ENCODE measurements at regions not wholly inside any gene's neighbourhood (a gene's known extent, or its start where the extent isn't known, plus 50 kb on each side); places are given as distances from the start of the nearest gene placed in this dataset.
A peak's percentile ranks its signal among the peaks of the same experiment; 100 is the strongest.

GRCh38 chr20:22268675-22269074 lies 315.7 kb downstream of the FOXA2 start:
- DNase-seq (ENCODE audit: low read depth), result no peak
- H3K4me3 ChIP-seq (replicated peaks; ENCODE audit: low read depth, low read length), result no peak overlapping the region
- TF ChIP-seq CTCF (IDR thresholded peaks at IDR 0.05; ENCODE audit: low read length, missing control alignments), result no peak

GRCh38 chr20:22264917-22265316 lies 319.5 kb downstream of the FOXA2 start:
- no peak overlapping the region for H3K4me3 ChIP-seq (replicated peaks; ENCODE audit: low read depth, low read length)
- no peak for DNase-seq (ENCODE audit: low read depth)
- TF ChIP-seq CTCF (IDR thresholded peaks at IDR 0.05; ENCODE audit: low read length, missing control alignments), result no peak

GRCh38 chr20:22260506-22260905 lies 323.9 kb downstream of the FOXA2 start:
- no peak for DNase-seq (ENCODE audit: low read depth)
- H3K4me3 ChIP-seq (replicated peaks; ENCODE audit: low read depth, low read length), result no peak overlapping the region
- TF ChIP-seq CTCF (IDR thresholded peaks at IDR 0.05; ENCODE audit: low read length, missing control alignments), result no peak

GRCh38 chr20:22257912-22258311 lies 326.5 kb downstream of the FOXA2 start:
- no peak overlapping the region for H3K4me3 ChIP-seq (replicated peaks; ENCODE audit: low read depth, low read length)
- TF ChIP-seq CTCF (IDR thresholded peaks at IDR 0.05; ENCODE audit: low read length, missing control alignments), result no peak
- no peak for DNase-seq (ENCODE audit: low read depth)

- peak; percentile 9 for DNase-seq (ENCODE audit: low read depth)
- no peak overlapping the region for H3K4me3 ChIP-seq (replicated peaks; ENCODE audit: low read depth, low read length)
- TF ChIP-seq CTCF (IDR thresholded peaks at IDR 0.05; ENCODE audit: low read length, missing control alignments), result peak; percentile 33
These were observed 336.2 kb downstream of the FOXA2 start for GRCh38 chr20:22248051-22248667.

- no peak overlapping the region for H3K4me3 ChIP-seq (replicated peaks; ENCODE audit: low read depth, low read length)
- DNase-seq (ENCODE audit: low read depth), result no peak
- TF ChIP-seq CTCF (IDR thresholded peaks at IDR 0.05; ENCODE audit: low read length, missing control alignments), result no peak
These were observed 339.2 kb downstream of the FOXA2 start for GRCh38 chr20:22245139-22245538.

GRCh38 chr20:22243067-22243466 lies 341.3 kb downstream of the FOXA2 start:
- DNase-seq (ENCODE audit: low read depth), result no peak
- H3K4me3 ChIP-seq (replicated peaks; ENCODE audit: low read depth, low read length), result no peak overlapping the region

More at GRCh38 chr20:22243067-22243466, 341.3 kb downstream of the FOXA2 start:
- no peak for TF ChIP-seq CTCF (IDR thresholded peaks at IDR 0.05; ENCODE audit: low read length, missing control alignments)

Data from fibroblast of pulmonary artery (primary cell).